Erythroblast (primary cell): ENCODE measurements at regions not wholly inside any gene's neighbourhood (a gene's known extent, or its start where the extent isn't known, plus 50 kb on each side); places are given as distances from the start of the nearest gene placed in this dataset.

Experiments used
- GATA1 ChIP-seq: IDR thresholded peaks from 2 replicates; pipeline ENCODE4 v1.6.1; 2011; ENCODE audit warnings: low read depth, mild to moderate bottlenecking, control low read depth, low read length, moderate library complexity
- POLR2A ChIP-seq: IDR thresholded peaks from 2 replicates; pipeline ENCODE4 v1.6.1; 2011; ENCODE audit warnings: mild to moderate bottlenecking, low read length

- TF ChIP-seq POLR2A (no peak), GATA1 (no peak)
Observed at GRCh38 chr6:86558318-86558717, 379.0 kb upstream of the HTR1E start.
